Esophagus muscularis mucosa (tissue), 4 donors: ENCODE measurements at regions not wholly inside any gene's neighbourhood (a gene's known extent, or its start where the extent isn't known, plus 50 kb on each side); places are given as distances from the start of the nearest gene placed in this dataset.

Experiments used
- CTCF ChIP-seq, 3 experiments: fragments of 200-600 bp in 2 of 3; fragments of 450-650 bp in 1 of 3; sonication (generic) in 2 of 3; IDR thresholded peaks; one replicate each; pipeline ENCODE4 v1.5.1; 2017 to 2019; ENCODE audit warnings: antibody characterized with exemption in 3 of 3, mild to moderate bottlenecking in 2 of 3, moderate library complexity in 1 of 3
- EP300 ChIP-seq: sonication (generic); formaldehyde crosslinking; IDR thresholded peaks from one replicate; pipeline ENCODE4 v1.6.1; 2017; ENCODE audit warnings: antibody characterized with exemption
- POLR2A ChIP-seq: fragments of 450-650 bp; IDR thresholded peaks from one replicate; pipeline ENCODE4 v1.6.1; 2017; ENCODE audit warnings: antibody characterized with exemption, moderate library complexity, mild to moderate bottlenecking, low read depth
- POLR2AphosphoS5 ChIP-seq, 2 donors: sonication (generic); formaldehyde crosslinking; IDR thresholded peaks; one replicate each; pipeline ENCODE4 v1.6.1; 2017; ENCODE audit warnings: antibody characterized with exemption in 2 of 2

- TF ChIP-seq CTCF (IDR thresholded peaks at IDR 0.05) = no peak
- no peak for TF ChIP-seq EP300
- TF ChIP-seq POLR2A = no peak
- no peak for TF ChIP-seq POLR2AphosphoS5 (IDR thresholded peaks at IDR 0.05)
Measured at GRCh38 chr3:159765860-159766294, 222.8 kb upstream of the IL12A start.
